OCI-LY1 (cell line): ENCODE measurements at regions not wholly inside any gene's neighbourhood (a gene's known extent, or its start where the extent isn't known, plus 50 kb on each side); places are given as distances from the start of the nearest gene placed in this dataset.

Experiments
- H2AFZ ChIP-seq: fragments of 200-600 bp; sonication (generic), shearing (Covaris generic); 2 replicates; pipeline ENCODE4 v1.6.0; 2014; ENCODE audit warnings: antibody characterized with exemption, mild to moderate bottlenecking, low read length
- H3F3A ChIP-seq: fragments of 200-600 bp; sonication (generic), shearing (Covaris generic); 2 replicates; pipeline ENCODE4 v1.6.0; 2014; ENCODE audit warnings: mild to moderate bottlenecking, antibody characterized with exemption, low read length, moderate library complexity; ENCODE audit not compliant: insufficient read depth
- H3K27ac ChIP-seq: fragments of 200-600 bp; sonication (generic); 2 replicates; pipeline ENCODE4 v1.5.1; 2014; ENCODE audit warnings: low read length, mixed run types, mild to moderate bottlenecking, low read depth; ENCODE audit not compliant: poor library complexity, severe bottlenecking
- H3K27me3 ChIP-seq: fragments of 200-600 bp; sonication (generic); 2 replicates; pipeline ENCODE4 v1.6.0; 2014; ENCODE audit warnings: antibody characterized with exemption, mild to moderate bottlenecking, low read length, moderate library complexity; ENCODE audit not compliant: insufficient read depth
- H3K36me3 ChIP-seq: fragments of 200-600 bp; sonication (generic); 2 replicates; pipeline ENCODE4 v1.6.1; 2014; ENCODE audit warnings: mild to moderate bottlenecking, antibody characterized with exemption, low read length, moderate library complexity, mixed read lengths; ENCODE audit not compliant: insufficient read depth
- H3K4me1 ChIP-seq: fragments of 200-600 bp; sonication (generic); 2 replicates; pipeline ENCODE4 v1.5.1; 2014; ENCODE audit warnings: mild to moderate bottlenecking, low read length, moderate library complexity; ENCODE audit not compliant: insufficient read depth, severe bottlenecking
- H3K4me2 ChIP-seq: fragments of 200-600 bp; sonication (generic), shearing (Covaris generic); 2 replicates; pipeline ENCODE4 v1.6.1; 2014; ENCODE audit warnings: low read length
- H3K4me3 ChIP-seq: fragments of 200-600 bp; sonication (generic); 2 replicates; pipeline ENCODE4 v1.5.1; 2014; ENCODE audit warnings: low read length, low read depth, mild to moderate bottlenecking, mixed read lengths; ENCODE audit not compliant: poor library complexity, severe bottlenecking
- H3K79me2 ChIP-seq: fragments of 200-600 bp; shearing (Covaris generic); 2 replicates; pipeline ENCODE4 v1.6.1; 2016; ENCODE audit warnings: mixed run types, low read length, mixed read lengths; ENCODE audit not compliant: insufficient read depth
- H3K9ac ChIP-seq: fragments of 200-600 bp; sonication (generic), shearing (Covaris generic); 2 replicates; pipeline ENCODE4 v1.6.1; 2014; ENCODE audit warnings: mild to moderate bottlenecking, low read length, mixed read lengths
- H3K9me2 ChIP-seq: fragments of 200-600 bp; sonication (generic), shearing (Covaris generic); 2 replicates; pipeline ENCODE4 v1.6.1; 2014; ENCODE audit warnings: low read depth, mild to moderate bottlenecking, low read length, mixed read lengths
- H3K9me3 ChIP-seq: fragments of 200-600 bp; shearing (Covaris generic); 2 replicates; pipeline ENCODE4 v1.6.1; 2014; ENCODE audit warnings: low read length, mixed read lengths
- H4K20me1 ChIP-seq: fragments of 200-600 bp; sonication (generic), shearing (Covaris generic); 2 replicates; pipeline ENCODE4 v1.6.0; 2016; ENCODE audit warnings: mild to moderate bottlenecking, low read length; ENCODE audit not compliant: insufficient read depth
- EZH2 ChIP-seq: fragments of 200-600 bp; sonication (generic), shearing (Covaris generic); IDR thresholded peaks from 2 replicates; pipeline ENCODE4 v1.8.0; 2017; ENCODE audit warnings: borderline replicate concordance, mixed run types, mild to moderate bottlenecking, antibody characterized with exemption, low read length, moderate library complexity, mixed read lengths
- TF ChIP-seq, protein P1 (sequence below): fragments of 200-600 bp; sonication (generic), shearing (Covaris generic); IDR thresholded peaks from 2 replicates; pipeline ENCODE4 v1.5.1; 2017; ENCODE audit warnings: mild to moderate bottlenecking, antibody characterized with exemption, low read length, moderate library complexity, mixed read lengths

DNA sequence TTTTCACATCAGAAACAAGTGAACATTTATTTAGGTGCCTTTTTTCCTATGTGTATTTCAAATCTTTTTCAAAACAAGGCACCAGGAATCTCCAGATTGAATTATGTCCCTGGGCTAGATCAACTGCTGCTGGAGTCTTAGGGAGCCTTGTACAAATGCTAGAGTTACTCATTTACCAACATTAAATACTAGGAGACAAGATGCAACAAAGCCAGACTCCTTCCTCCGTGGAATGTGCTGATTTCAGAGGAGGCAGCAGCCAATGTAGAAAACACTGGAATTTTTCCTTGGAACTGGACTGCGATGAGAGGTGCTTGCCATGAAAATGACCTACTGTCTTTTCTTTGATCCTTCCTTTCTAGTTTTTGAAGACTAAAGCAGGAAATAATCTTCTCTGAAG lies 1514.7 kb upstream of the MIR17HG start:
- Histone ChIP-seq H3K9me3 (no peaks in the 10 kb centered on the region), H3K4me2 (no peak overlapping the region), H3K9ac (no peak overlapping the region), H3K27ac (no peak overlapping the region), H2AFZ (no peak overlapping the region), H3K9me2 (no peaks in the 10 kb centered on the region), H3K4me1 (no peaks in the 10 kb centered on the region), H4K20me1 (no peaks in the 10 kb centered on the region), H3K36me3 (no peaks in the 10 kb centered on the region), H3K4me3 (no peak overlapping the region), H3K27me3 (no peaks in the 10 kb centered on the region), H3F3A (no peaks in the 10 kb centered on the region), H3K79me2 (no peaks in the 10 kb centered on the region)
- TF ChIP-seq EZH2 = no peak
- TF ChIP-seq, protein P1, sequence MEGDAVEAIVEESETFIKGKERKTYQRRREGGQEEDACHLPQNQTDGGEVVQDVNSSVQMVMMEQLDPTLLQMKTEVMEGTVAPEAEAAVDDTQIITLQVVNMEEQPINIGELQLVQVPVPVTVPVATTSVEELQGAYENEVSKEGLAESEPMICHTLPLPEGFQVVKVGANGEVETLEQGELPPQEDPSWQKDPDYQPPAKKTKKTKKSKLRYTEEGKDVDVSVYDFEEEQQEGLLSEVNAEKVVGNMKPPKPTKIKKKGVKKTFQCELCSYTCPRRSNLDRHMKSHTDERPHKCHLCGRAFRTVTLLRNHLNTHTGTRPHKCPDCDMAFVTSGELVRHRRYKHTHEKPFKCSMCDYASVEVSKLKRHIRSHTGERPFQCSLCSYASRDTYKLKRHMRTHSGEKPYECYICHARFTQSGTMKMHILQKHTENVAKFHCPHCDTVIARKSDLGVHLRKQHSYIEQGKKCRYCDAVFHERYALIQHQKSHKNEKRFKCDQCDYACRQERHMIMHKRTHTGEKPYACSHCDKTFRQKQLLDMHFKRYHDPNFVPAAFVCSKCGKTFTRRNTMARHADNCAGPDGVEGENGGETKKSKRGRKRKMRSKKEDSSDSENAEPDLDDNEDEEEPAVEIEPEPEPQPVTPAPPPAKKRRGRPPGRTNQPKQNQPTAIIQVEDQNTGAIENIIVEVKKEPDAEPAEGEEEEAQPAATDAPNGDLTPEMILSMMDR = no peak

DNA sequence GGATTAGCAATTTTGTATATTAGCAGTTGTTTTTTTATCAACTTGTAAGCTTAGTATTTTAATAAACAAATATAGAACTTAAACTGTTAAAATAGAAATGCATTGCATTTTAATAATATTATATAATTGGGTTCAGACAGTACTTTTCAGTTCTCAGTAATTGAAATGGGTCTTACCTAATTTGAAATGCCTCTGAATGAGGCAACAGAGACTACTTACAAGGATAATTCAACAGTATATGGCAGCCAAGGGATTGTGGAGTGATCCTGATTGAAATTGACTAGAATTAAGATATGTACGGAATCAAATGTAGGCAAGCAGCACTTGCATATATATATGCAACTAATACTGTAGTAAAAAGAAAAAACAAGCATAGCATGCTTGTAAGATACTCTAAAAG lies 1503.9 kb upstream of the MIR17HG start:
- no peak overlapping the region for H3K9ac ChIP-seq
- no peaks in the 10 kb centered on the region for H3K79me2 ChIP-seq
- no peak for TF ChIP-seq EZH2
- TF ChIP-seq, protein P1 = no peak
- H3K27ac ChIP-seq = no peak overlapping the region
- no peak overlapping the region for H3K4me3 ChIP-seq
- H3K4me2 ChIP-seq = no peak overlapping the region
- no peaks in the 10 kb centered on the region for H3K36me3 ChIP-seq
- no peaks in the 10 kb centered on the region for H3K27me3 ChIP-seq
- no peaks in the 10 kb centered on the region for H3K4me1 ChIP-seq
- H2AFZ ChIP-seq = no peak overlapping the region
- no peaks in the 10 kb centered on the region for H3K9me2 ChIP-seq
- no peaks in the 10 kb centered on the region; the same call in 1 of the 2 replicates for H3F3A ChIP-seq
- H4K20me1 ChIP-seq = no peaks in the 10 kb centered on the region
- H3K9me3 ChIP-seq = no peaks in the 10 kb centered on the region

DNA sequence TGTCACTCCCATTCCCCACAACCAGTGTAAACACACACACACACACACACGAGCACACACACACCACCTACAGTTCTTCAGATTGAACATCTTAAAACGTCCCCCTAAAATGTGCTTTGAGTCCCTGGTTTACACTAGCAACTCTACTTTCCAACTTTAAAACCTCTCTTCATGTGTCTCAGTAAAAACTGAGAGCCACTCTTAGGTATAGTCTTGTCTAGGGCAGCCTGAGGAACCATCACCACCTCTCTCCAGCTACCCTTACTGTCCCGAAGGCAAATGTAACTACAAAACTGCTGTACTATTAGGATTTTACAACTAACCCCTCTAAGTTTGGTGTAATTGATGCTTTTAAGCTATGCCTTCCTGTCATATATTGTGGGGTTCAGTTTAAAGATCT lies 1501.6 kb upstream of the MIR17HG start:
- Histone ChIP-seq H3K9me3 (no peaks in the 10 kb centered on the region), H4K20me1 (no peaks in the 10 kb centered on the region), H3K4me1 (no peaks in the 10 kb centered on the region), H3K27ac (no peak overlapping the region), H2AFZ (no peak overlapping the region), H3K4me3 (no peak overlapping the region), H3K4me2 (no peak overlapping the region), H3K27me3 (no peaks in the 10 kb centered on the region), H3K9ac (no peak overlapping the region), H3K79me2 (no peaks in the 10 kb centered on the region), H3K9me2 (no peaks in the 10 kb centered on the region), H3K36me3 (no peaks in the 10 kb centered on the region), H3F3A (no peaks in the 10 kb centered on the region; the same call in 1 of the 2 replicates)
- TF ChIP-seq, protein P1 = no peak
- no peak for TF ChIP-seq EZH2
